GM12873 (cell line): ENCODE measurements at regions not wholly inside any gene's neighbourhood (a gene's known extent, or its start where the extent isn't known, plus 50 kb on each side); places are given as distances from the start of the nearest gene placed in this dataset.

Experiments
- TF ChIP-seq, protein P1 (sequence below): IDR thresholded peaks from 2 replicates; pipeline ENCODE4 v1.5.1; 2012; ENCODE audit warnings: low read depth, mild to moderate bottlenecking, moderate library complexity, low read length, control low read depth; ENCODE audit not compliant: insufficient read depth; ENCODE audit errors: missing control alignments

DNA sequence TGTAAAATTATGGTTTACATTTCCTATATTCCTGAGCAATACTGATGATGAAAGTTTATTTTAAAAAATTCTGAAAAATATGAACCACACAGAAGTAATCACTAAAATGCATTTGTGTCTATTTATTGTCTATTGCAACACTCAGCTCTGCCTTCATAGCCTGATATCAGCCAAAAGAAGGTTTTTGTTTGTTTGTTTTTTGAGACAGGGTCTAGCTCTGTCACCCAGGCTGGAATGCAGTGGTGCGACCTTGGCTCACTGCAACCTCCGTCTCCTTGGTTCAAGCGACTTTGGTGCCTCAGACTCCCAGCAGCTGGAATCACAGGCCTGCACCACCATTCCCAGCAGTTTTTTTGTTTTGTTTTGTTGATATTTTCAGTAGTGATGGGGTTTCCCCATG is 1560.2 kb downstream of the SI start:
- TF ChIP-seq, protein P1, sequence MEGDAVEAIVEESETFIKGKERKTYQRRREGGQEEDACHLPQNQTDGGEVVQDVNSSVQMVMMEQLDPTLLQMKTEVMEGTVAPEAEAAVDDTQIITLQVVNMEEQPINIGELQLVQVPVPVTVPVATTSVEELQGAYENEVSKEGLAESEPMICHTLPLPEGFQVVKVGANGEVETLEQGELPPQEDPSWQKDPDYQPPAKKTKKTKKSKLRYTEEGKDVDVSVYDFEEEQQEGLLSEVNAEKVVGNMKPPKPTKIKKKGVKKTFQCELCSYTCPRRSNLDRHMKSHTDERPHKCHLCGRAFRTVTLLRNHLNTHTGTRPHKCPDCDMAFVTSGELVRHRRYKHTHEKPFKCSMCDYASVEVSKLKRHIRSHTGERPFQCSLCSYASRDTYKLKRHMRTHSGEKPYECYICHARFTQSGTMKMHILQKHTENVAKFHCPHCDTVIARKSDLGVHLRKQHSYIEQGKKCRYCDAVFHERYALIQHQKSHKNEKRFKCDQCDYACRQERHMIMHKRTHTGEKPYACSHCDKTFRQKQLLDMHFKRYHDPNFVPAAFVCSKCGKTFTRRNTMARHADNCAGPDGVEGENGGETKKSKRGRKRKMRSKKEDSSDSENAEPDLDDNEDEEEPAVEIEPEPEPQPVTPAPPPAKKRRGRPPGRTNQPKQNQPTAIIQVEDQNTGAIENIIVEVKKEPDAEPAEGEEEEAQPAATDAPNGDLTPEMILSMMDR = no peak

DNA sequence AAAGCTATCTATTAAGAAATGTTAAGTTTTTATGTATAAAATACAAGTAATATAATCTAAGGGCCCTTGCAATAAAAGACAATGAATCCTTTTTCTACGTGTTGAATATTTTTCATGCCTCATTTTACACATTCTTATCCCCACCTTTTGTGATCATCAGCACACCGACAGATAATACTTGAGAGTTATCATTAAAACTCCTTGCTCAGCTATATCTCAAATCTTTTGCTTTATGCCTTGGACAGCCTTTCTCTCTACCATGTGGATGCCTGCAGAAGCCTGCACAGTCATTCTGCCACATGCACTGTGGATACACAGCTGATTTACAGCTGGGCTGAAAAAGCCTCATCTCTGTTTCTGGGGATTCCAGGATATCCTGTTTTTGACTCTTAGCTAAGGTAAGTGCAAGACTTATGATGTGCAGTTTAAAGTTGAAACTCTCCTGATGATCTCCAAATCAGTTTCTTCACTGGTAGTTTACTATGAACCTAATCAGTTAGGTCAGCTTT is 1565.1 kb downstream of the SI start:
- TF ChIP-seq, protein P1 = no peak

DNA sequence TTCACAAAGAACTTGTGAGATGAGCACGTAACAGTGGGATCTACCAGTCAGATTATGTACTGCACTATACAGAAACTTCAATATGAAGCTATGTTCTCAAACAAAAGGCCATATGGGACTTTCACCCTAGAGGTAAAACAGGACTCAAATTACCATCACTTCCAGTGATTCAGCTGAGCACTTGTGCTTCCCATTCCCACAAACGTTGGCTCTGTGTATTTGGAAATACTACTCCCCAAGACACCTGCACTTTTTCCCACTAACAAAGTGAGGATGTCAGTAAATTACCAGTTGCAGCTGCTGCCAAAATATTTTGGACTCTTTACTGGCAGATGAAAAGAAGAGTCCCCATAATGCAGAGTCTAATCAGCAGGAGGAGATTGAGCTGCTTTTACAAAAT is 1570.1 kb downstream of the SI start:
- TF ChIP-seq, protein P1 = no peak

DNA sequence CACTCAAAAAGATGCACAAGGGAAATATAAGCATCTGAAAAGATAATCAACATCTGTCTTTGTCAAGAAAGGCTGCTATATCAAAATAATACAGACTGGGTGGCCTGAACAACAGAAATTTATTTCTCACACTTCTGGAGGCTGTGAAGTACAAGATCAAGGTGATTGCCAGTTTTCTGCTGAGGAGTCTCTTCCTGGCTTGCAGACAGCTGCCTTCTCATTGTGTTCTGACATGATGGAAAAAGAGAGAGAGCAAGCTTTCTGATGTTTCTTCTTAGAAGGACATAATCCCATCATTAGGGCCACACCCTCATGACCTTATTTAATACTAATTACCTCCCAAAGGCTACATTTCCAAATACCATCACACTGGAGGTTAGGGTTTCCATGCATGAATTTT is 1573.3 kb downstream of the SI start:
- TF ChIP-seq, protein P1 = no peak

DNA sequence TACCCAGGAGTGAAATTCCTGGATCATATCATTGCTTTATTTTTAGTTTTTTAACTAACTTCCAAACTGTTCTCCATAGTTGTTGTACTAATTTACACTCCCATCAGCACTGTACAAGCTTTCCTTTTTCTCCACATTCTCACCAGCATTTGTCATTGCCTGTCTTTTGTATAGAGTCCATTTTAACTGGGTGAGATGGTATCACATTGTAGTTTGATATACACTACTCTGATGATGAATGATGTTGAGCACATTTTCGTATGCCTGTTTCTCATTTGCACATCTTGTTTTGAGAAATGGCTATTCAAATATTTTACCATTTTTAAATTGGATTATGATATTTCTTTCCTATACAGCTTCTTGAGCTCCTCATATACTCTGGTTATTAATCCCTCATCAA is 1586.6 kb downstream of the SI start:
- TF ChIP-seq, protein P1 = no peak

DNA sequence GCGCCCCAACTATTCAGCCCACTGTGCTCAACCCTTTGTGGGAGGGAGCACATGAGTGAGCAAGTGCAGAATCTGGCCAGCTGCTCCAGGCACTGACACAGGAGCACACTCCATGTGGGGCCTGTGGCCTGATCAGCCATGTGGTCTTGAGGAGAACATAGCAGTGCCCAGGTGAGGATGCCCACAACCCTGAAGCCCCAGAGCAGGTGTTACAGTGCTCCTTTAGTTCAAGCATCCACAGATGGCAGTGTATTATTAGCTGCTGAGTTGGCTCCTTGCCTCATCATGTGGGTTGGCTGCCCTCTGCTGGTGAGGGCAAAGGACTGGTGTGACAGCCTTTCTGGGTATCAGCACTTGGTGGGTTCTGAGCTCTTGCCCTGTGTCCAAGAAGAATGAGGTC is 1588.2 kb downstream of the SI start:
- TF ChIP-seq, protein P1 = peak; percentile 68

DNA sequence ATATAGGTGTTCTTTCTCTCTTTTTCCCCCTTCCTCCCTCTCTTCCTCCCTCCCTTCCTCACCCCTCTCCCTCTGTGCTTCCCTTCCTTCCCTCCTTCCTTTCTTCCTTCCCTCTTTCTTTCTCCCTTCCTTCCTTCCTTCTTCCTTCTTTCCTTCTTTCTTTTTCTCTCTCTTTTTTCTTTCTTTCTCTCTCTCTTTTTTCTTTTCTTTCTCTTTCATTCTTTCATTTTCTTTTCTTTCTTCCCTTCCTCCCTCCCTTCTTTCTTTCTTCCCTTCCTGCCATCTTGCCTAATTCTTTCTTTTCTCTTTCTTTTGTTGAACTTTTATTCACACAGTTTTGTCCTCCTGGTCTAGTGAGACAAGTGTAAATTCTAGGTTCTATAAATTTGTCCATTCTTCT is 1595.6 kb downstream of the SI start:
- TF ChIP-seq, protein P1 = no peak
